ENCODE measurements at regions not wholly inside any gene's neighbourhood (a gene's known extent, or its start where the extent isn't known, plus 50 kb on each side); places are given as distances from the start of the nearest gene placed in this dataset.

DNA sequence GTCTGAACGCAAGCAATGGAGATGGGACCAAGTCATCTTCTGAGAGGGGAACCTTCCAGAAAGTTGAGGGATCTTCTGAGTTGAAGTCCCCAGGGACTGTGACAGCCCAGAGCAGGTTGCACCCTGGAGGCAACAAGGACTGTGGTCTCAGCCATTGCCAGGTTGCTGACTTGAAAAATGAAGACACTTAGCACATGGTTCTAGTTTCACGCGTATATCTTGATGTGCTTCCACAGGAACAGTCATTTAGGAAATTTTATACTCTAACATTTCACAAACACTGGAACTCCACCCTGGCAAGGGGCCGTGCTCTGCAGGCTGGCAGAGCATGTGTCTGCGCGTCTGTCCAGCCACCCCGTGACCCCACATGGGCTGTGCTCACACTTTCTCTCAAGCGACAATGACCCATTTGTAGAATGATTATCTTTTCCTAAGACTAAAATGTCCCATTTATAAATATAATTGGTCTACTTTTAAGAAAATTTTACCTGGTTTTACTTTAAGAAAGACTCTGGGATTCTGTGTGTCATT is 157.0 kb downstream of the ERMARD start:
- no peak for DNase-seq
- H3K4me3 ChIP-seq (ENCODE audit: low read length) = no peak overlapping the region
- intact Hi-C loops (cut with DNase I) = no loop called here
- H3K9me3 ChIP-seq (ENCODE audit: control insufficient read depth, low read length) = no peaks in the 10 kb centered on the region
- ATAC-seq = no peak
- 85% methylated on average over 8 of the region's 8 CpGs for WGBS
- H3K27ac ChIP-seq (ENCODE audit: low read length) = no peak overlapping the region
- peaks cover 3% of the 10 kb centered on the region for H3K4me1 ChIP-seq (ENCODE audit: control insufficient read depth, insufficient read depth, low read length)
- H3K27me3 ChIP-seq (ENCODE audit: control insufficient read depth, insufficient read depth) = no peaks in the 10 kb centered on the region

DNA sequence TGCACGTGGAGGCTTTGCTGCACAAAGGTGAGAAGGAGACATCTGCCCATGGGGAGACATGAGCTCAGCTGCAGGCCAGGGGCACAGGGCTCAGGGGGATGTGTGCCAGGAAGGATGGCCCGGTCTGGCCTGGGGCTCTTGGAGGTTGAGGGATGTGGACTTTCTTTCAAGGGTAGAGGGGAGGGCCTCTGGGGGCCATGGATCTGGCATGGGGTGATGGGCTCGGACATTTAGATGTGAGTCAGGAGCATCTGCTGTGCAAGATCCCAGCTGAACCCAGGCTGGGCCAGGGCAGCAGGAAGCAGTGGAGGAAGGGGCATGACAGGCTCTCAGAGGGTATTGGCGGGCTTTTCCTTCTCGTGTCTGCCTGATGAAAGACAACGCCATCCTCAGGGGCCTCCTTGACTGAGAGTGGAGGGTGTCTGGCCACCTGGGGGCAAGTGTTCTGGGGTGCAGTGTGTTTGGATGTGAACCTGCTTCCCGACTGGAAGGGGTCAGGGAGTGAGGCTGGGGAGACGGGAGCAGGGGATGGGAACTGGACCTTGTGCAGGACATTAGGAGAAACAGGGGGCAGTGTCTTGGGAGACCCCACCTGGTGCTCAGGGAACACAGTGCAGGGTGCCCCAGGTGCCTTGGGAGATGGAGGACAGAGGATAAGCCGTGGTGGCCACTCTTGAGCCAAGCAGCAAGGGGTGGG is 156.1 kb downstream of the ERMARD start:
- H3K27ac ChIP-seq (ENCODE audit: low read length) = no peak overlapping the region
- 72% methylated on average over 9 of the region's 9 CpGs for WGBS
- ATAC-seq = no peak
- DNase-seq = no peak
- no peak overlapping the region for H3K4me3 ChIP-seq (ENCODE audit: low read length)
- peaks cover 3% of the 10 kb centered on the region for H3K4me1 ChIP-seq (ENCODE audit: control insufficient read depth, insufficient read depth, low read length)
- intact Hi-C loops (cut with DNase I) = no loop called here
- no peaks in the 10 kb centered on the region for H3K9me3 ChIP-seq (ENCODE audit: control insufficient read depth, low read length)
- H3K27me3 ChIP-seq (ENCODE audit: control insufficient read depth, insufficient read depth) = no peaks in the 10 kb centered on the region

DNA sequence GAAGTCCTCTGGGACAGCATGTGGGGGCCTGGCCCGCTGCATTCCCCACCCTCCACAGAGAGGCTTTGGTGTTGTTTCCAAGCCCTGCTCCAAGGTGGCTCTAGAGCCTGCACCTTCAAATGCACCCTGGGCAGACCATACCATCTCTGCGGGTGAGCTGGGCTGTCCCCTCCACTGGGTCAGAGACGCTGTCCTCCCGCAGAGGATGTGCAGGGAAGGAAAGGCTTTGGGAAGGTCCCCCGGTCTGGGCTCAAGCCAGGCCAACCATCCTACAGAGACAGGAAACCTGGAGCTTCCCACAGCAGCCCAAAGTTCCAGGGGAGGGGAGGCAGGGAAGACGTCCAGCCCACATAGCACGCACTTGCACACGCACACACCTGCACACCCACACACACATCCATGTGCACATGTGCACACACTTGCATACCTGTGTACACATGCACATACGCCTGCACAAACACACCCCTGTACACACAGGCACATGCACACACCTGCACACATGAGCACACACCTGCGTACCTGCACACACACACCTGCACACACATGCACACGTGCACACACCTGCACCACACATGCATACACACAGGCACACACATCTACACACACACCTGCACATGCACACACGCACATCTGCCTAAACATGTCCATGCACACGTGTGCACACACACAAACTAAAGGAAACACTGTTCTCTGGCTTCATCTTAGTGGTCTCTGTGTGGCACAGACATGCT is 155.4 kb downstream of the ERMARD start:
- peaks cover 3% of the 10 kb centered on the region for H3K4me1 ChIP-seq (ENCODE audit: control insufficient read depth, insufficient read depth, low read length)
- no peaks in the 10 kb centered on the region for H3K9me3 ChIP-seq (ENCODE audit: control insufficient read depth, low read length)
- DNase-seq (peak in 1 of 3 donors; percentile 63), ATAC-seq (peak; percentile 15 to 34)
- intact Hi-C loops (cut with DNase I) = no loop called here
- 73% methylated on average over 13 of the region's 13 CpGs for WGBS
- H3K4me3 ChIP-seq (ENCODE audit: low read length) = no peak overlapping the region
- H3K27ac ChIP-seq (ENCODE audit: low read length) = no peak overlapping the region
- no peaks in the 10 kb centered on the region for H3K27me3 ChIP-seq (ENCODE audit: control insufficient read depth, insufficient read depth)

- Histone ChIP-seq H3K9me3 (ENCODE audit: control insufficient read depth, low read length) (no peaks in the 10 kb centered on the region), H3K27me3 (ENCODE audit: control insufficient read depth, insufficient read depth) (no peaks in the 10 kb centered on the region), H3K4me1 (ENCODE audit: control insufficient read depth, insufficient read depth, low read length) (peaks cover 3% of the 10 kb centered on the region), H3K4me3 (ENCODE audit: low read length) (no peak overlapping the region), H3K27ac (ENCODE audit: low read length) (no peak overlapping the region)
- 70% methylated on average over 24 of the region's 24 CpGs for WGBS
- intact Hi-C loops (cut with DNase I) = no loop called here
- DNase-seq (no peak), ATAC-seq (peak in 1 of 2 donors; percentile 6)
Observed at GRCh38 chr6:169906004-169906687, 154.7 kb downstream of the ERMARD start.

- peak; percentile 40 to 69 (median 61) for DNase-seq
- H3K27ac ChIP-seq (ENCODE audit: low read length) = no peak overlapping the region
- intact Hi-C loops (cut with DNase I) = no loop called here
Observed at GRCh38 chr6:169905041-169905807, 153.8 kb downstream of the ERMARD start.

DNA sequence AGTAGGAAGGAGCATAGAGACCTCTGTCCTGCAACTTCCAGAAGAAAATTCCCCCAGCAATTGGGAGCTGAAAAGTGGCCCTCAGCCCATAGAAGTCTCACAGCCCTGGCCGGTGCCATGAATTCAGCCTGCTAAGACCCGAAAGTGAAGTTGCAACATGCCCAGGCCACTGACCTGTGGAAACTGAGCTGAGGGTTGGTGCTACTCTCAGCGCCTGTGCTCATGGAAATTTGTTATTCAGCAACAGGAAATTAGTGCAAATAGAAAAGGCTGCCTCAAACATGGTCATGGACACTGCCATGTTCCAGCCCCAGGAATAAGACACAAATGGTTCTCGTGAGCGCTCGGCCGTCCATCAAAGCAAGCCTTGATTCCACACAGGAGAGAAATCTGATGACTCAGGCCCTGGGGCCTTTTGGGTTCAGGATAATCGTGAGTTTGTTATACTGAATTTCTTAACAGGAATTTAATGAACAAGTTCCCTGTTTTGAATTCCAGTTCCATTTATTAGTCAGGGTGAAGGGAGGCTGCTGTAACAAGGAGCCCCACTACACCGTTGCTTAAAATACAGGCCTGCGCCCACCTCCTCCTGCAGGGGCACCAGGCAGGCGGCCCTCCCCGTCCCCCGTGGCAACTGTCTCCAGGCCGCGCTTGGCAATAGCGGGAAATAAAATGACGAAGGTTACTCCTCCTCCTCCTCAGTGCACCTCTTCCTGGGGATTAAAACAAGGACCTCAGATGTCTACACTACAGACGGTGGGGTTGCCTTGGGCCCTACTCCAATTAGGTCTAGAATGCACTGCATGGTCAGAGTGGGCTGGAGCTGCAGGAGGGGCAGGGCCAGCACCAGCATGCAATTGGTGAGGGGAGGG is 152.9 kb downstream of the ERMARD start:
- WGBS = 91% methylated on average over 18 of the region's 18 CpGs
- ATAC-seq = peak in 1 of 2 donors; percentile 5
- no peak for DNase-seq
- intact Hi-C loops (cut with DNase I) = no loop called here
- H3K4me3 ChIP-seq (ENCODE audit: low read length) = no peak overlapping the region
- no peaks in the 10 kb centered on the region for H3K27me3 ChIP-seq (ENCODE audit: control insufficient read depth, insufficient read depth)
- peaks cover 3% of the 10 kb centered on the region for H3K4me1 ChIP-seq (ENCODE audit: control insufficient read depth, insufficient read depth, low read length)
- no peak overlapping the region for H3K27ac ChIP-seq (ENCODE audit: low read length)
- no peaks in the 10 kb centered on the region for H3K9me3 ChIP-seq (ENCODE audit: control insufficient read depth, low read length)

More at GRCh38 chr6:169905041-169905807, 153.8 kb downstream of the ERMARD start:
- WGBS = 52% methylated on average over 20 of the region's 20 CpGs
- Histone ChIP-seq H3K4me1 (ENCODE audit: control insufficient read depth, insufficient read depth, low read length) (peaks cover 3% of the 10 kb centered on the region), H3K27me3 (ENCODE audit: control insufficient read depth, insufficient read depth) (no peaks in the 10 kb centered on the region), H3K9me3 (ENCODE audit: control insufficient read depth, low read length) (no peaks in the 10 kb centered on the region), H3K4me3 (ENCODE audit: low read length) (no peak overlapping the region)
- ATAC-seq = peak; percentile 78 to 85

DNA sequence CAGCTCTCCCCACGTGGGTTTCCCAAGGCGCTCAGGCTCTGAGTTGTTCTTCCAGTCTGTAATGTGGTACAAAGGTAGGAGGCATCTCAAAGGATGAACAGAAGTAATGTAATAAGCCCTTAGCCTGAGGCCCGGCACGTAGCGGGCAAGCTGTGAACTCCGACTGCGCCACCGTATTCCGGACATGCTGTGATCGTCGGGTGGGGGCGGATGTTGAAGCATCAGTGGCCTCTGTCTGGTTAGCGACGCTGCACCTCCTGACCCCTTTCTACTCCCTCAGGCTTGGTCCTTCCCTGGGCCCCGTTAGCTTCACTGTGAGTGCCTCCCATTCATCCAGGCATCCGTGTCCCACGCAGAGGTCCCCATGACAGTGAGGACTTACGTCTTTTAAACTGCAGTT is 151.7 kb downstream of the ERMARD start:
- Histone ChIP-seq H3K4me1 (ENCODE audit: control insufficient read depth, insufficient read depth, low read length) (peaks cover 3% of the 10 kb centered on the region), H3K27me3 (ENCODE audit: control insufficient read depth, insufficient read depth) (no peaks in the 10 kb centered on the region), H3K9me3 (ENCODE audit: control insufficient read depth, low read length) (no peaks in the 10 kb centered on the region), H3K27ac (ENCODE audit: low read length) (no peak overlapping the region), H3K4me3 (ENCODE audit: low read length) (no peak overlapping the region)
- DNase-seq (no peak), ATAC-seq (no peak)
- intact Hi-C loops (cut with DNase I) = no loop called here
- 93% methylated on average over 18 of the region's 18 CpGs for WGBS

DNA sequence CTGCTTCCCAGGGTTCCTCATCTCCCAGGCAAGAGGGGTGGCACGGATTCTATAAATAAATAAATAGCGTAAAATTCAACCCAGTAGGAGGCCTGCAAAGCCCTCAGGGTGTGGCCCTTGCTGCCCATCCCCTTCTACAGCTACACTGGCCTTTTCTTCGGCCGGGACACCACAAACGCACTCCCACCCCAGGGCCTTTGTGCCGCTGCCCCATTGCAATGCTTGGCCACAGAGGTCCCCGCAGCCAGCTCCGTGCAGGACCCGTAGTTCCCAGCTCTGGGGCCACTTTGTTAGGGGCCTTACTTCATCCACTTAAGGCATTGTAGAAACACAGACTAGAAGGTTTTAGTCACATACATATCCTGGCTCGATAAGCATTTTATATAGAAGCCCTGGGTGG is 151.2 kb downstream of the ERMARD start:
- intact Hi-C loops (cut with DNase I) = no loop called here
- ATAC-seq (no peak), DNase-seq (no peak)
- H3K4me1 ChIP-seq (ENCODE audit: control insufficient read depth, insufficient read depth, low read length) = peaks cover 3% of the 10 kb centered on the region
- whole genome bisulfite sequencing = 93% methylated on average over 10 of the region's 10 CpGs
- H3K4me3 ChIP-seq (ENCODE audit: low read length) = no peak overlapping the region
- no peak overlapping the region for H3K27ac ChIP-seq (ENCODE audit: low read length)
- H3K27me3 ChIP-seq (ENCODE audit: control insufficient read depth, insufficient read depth) = no peaks in the 10 kb centered on the region
- H3K9me3 ChIP-seq (ENCODE audit: control insufficient read depth, low read length) = no peaks in the 10 kb centered on the region

- intact Hi-C loops (cut with DNase I) = no loop called here
- Histone ChIP-seq H3K9me3 (ENCODE audit: control insufficient read depth, low read length) (no peaks in the 10 kb centered on the region), H3K4me3 (ENCODE audit: low read length) (no peak overlapping the region), H3K27me3 (ENCODE audit: control insufficient read depth, insufficient read depth) (no peaks in the 10 kb centered on the region), H3K4me1 (ENCODE audit: control insufficient read depth, insufficient read depth, low read length) (peaks cover 3% of the 10 kb centered on the region), H3K27ac (ENCODE audit: low read length) (no peak overlapping the region)
- WGBS = 92% methylated on average over 2 of the region's 2 CpGs
- no peak for ATAC-seq
- no peak for DNase-seq
Observed at GRCh38 chr6:169902070-169902469, 150.6 kb downstream of the ERMARD start.

Data from right cardiac atrium (tissue), 5 donors.